ENCODE measurements at regions not wholly inside any gene's neighbourhood (a gene's known extent, or its start where the extent isn't known, plus 50 kb on each side); places are given as distances from the start of the nearest gene placed in this dataset.

GRCh38 chr5:12413585-12413984, 509.3 kb upstream of the CTNND2 start:
- CTCF ChIA-PET = no interaction called here
- no peak for TF ChIP-seq JUND (IDR thresholded peaks at IDR 0.05)
- no peak for TF ChIP-seq SP1 (IDR thresholded peaks at IDR 0.05; ENCODE audit: low read depth)
- TF ChIP-seq ZBTB33 (IDR thresholded peaks at IDR 0.05; ENCODE audit: extremely low read depth, insufficient replicate concordance, low read length) = no peak
- TF ChIP-seq MAX (IDR thresholded peaks at IDR 0.05) = no peak
- TF ChIP-seq FOSL1 (IDR thresholded peaks at IDR 0.05; ENCODE audit: low read depth) = no peak
- POLR2A ChIA-PET = no interaction called here

GRCh38 chr5:12413075-12413474, 508.8 kb upstream of the CTNND2 start:
- H3K36me3 ChIP-seq (ENCODE audit: control insufficient read depth in 1 of 2, insufficient read depth in 2 of 2, low read length in 2 of 2) = no peaks in the 10 kb centered on the region

More at GRCh38 chr5:12413585-12413984, 509.3 kb upstream of the CTNND2 start:
- peaks cover 12 to 23% of the 10 kb centered on the region in 2 experiments; a peak in 2 of 4 replicates for H3K9me3 ChIP-seq (ENCODE audit: control insufficient read depth in 1 of 2, insufficient read depth in 1 of 2, low read depth in 1 of 2, low read length in 2 of 2)
- no peaks in the 10 kb centered on the region for H3K36me3 ChIP-seq (ENCODE audit: control insufficient read depth in 1 of 2, insufficient read depth in 2 of 2, low read length in 2 of 2)
- H3K9me2 ChIP-seq (ENCODE audit: insufficient read depth) = no peaks in the 10 kb centered on the region
- no peaks in the 10 kb centered on the region for H3K27me3 ChIP-seq (ENCODE audit: insufficient read depth, low read length)
- ATAC-seq (no peak), DNase-seq (ENCODE audit: low read depth, low spot score) (no peak)
- H3K4me3 ChIP-seq (replicated peaks in 1 of 2; ENCODE audit: low read depth in 1 of 2, low read length in 2 of 2) = no peak overlapping the region
- no peak overlapping the region for H3K4me2 ChIP-seq (ENCODE audit: low read length)
- no peaks in the 10 kb centered on the region for H3K4me1 ChIP-seq (ENCODE audit: control insufficient read depth in 1 of 2, insufficient read depth in 2 of 2, low read length in 2 of 2)
- H3K79me2 ChIP-seq (ENCODE audit: insufficient read depth, low read length) = no peaks in the 10 kb centered on the region
- no peaks in the 10 kb centered on the region for H4K20me1 ChIP-seq (ENCODE audit: insufficient read depth)
- no peak overlapping the region for H2AFZ ChIP-seq (ENCODE audit: low read depth, low read length, poor library complexity, severe bottlenecking)
- H3K9ac ChIP-seq (ENCODE audit: low read length) = no peak overlapping the region
- RAD21 ChIA-PET (ENCODE audit: low non-redundant PET in 1 of 2, low total read pairs in 2 of 2, uncharacterized antibody in 2 of 2, unreplicated experiment in 2 of 2) = no interaction called here
- no peak overlapping the region for H3K27ac ChIP-seq (ENCODE audit: low read depth, low read length)
- no TSS peak for BruUV-seq (replicated peaks)
- intact Hi-C loops (cut with micrococcal nuclease) = no loop called here

More at GRCh38 chr5:12413075-12413474, 508.8 kb upstream of the CTNND2 start:
- DNase-seq (ENCODE audit: low read depth, low spot score) (no peak), ATAC-seq (no peak)
- Histone ChIP-seq H3K4me1 (ENCODE audit: control insufficient read depth in 1 of 2, insufficient read depth in 2 of 2, low read length in 2 of 2) (no peaks in the 10 kb centered on the region), H3K9ac (ENCODE audit: low read length) (no peak overlapping the region), H3K79me2 (ENCODE audit: insufficient read depth, low read length) (no peaks in the 10 kb centered on the region), H4K20me1 (ENCODE audit: insufficient read depth) (no peaks in the 10 kb centered on the region), H2AFZ (ENCODE audit: low read depth, low read length, poor library complexity, severe bottlenecking) (no peak overlapping the region), H3K27ac (ENCODE audit: low read depth, low read length) (no peak overlapping the region), H3K4me3 (replicated peaks in 1 of 2; ENCODE audit: low read depth in 1 of 2, low read length in 2 of 2) (no peak overlapping the region), H3K27me3 (ENCODE audit: insufficient read depth, low read length) (no peaks in the 10 kb centered on the region), H3K9me2 (ENCODE audit: insufficient read depth) (no peaks in the 10 kb centered on the region), H3K9me3 (ENCODE audit: control insufficient read depth in 1 of 2, insufficient read depth in 1 of 2, low read depth in 1 of 2, low read length in 2 of 2) (peaks cover 12 to 23% of the 10 kb centered on the region in 2 experiments; a peak in 2 of 4 replicates), H3K4me2 (ENCODE audit: low read length) (no peak overlapping the region)
- BruUV-seq (replicated peaks) = no TSS peak
- intact Hi-C loops (cut with micrococcal nuclease) = no loop called here
- POLR2A ChIA-PET = no interaction called here
- CTCF ChIA-PET = no interaction called here
- RAD21 ChIA-PET (ENCODE audit: low non-redundant PET in 1 of 2, low total read pairs in 2 of 2, uncharacterized antibody in 2 of 2, unreplicated experiment in 2 of 2) = no interaction called here
- TF ChIP-seq REST (IDR thresholded peaks at IDR 0.05; ENCODE audit: low read depth) (no peak), ZFX (IDR thresholded peaks at IDR 0.05) (no peak), FOSL1 (IDR thresholded peaks at IDR 0.05; ENCODE audit: low read depth) (no peak), EZH2 (IDR thresholded peaks at IDR 0.05) (no peak), CBX3 (IDR thresholded peaks at IDR 0.05; ENCODE audit: low read depth) (no peak), EZH2phosphoT487 (IDR thresholded peaks at IDR 0.05; ENCODE audit: borderline replicate concordance) (no peak), EGR1 (IDR thresholded peaks at IDR 0.05; ENCODE audit: low read depth) (no peak), SP1 (IDR thresholded peaks at IDR 0.05; ENCODE audit: low read depth) (no peak), ZNF274 (IDR thresholded peaks at IDR 0.05; ENCODE audit: low read depth, low read length) (no peak), SIN3A (IDR thresholded peaks at IDR 0.05; ENCODE audit: low read depth) (no peak)

Measured in HCT116 (cell line).